ENCODE measurements at regions not wholly inside any gene's neighbourhood (a gene's known extent, or its start where the extent isn't known, plus 50 kb on each side); places are given as distances from the start of the nearest gene placed in this dataset.

Small RNA genes in the stretch of these regions (small RNA-seq; reads per million reads assigned to genes)
- gene AC008033.2, result 0 reads per million in 2 donors

Data from adrenal gland (tissue), 2 donors.